ENCODE measurements at regions not wholly inside any gene's neighbourhood (a gene's known extent, or its start where the extent isn't known, plus 50 kb on each side); places are given as distances from the start of the nearest gene placed in this dataset.

DNA sequence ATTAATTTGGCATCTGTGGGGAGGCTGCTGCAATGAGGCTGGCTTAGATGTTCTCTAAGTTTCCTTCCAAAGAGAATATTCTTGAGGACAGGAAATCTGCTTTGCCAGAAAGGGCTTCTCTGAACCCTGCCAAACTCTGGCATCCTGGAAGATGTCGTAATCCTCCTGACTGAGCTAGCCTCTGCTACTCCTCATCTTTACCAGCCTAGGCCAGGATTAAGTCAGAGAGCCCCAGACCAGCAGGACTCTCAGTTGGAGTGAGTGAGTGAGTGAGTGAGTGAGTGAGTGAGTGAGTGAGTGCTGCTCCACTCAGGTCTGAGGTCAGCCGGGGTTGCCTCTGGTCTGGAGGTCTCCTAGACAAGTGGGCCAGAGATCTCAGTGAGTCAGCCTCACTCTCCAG is 104.9 kb upstream of the SOD3 start:
- TF ChIP-seq, protein P1, sequence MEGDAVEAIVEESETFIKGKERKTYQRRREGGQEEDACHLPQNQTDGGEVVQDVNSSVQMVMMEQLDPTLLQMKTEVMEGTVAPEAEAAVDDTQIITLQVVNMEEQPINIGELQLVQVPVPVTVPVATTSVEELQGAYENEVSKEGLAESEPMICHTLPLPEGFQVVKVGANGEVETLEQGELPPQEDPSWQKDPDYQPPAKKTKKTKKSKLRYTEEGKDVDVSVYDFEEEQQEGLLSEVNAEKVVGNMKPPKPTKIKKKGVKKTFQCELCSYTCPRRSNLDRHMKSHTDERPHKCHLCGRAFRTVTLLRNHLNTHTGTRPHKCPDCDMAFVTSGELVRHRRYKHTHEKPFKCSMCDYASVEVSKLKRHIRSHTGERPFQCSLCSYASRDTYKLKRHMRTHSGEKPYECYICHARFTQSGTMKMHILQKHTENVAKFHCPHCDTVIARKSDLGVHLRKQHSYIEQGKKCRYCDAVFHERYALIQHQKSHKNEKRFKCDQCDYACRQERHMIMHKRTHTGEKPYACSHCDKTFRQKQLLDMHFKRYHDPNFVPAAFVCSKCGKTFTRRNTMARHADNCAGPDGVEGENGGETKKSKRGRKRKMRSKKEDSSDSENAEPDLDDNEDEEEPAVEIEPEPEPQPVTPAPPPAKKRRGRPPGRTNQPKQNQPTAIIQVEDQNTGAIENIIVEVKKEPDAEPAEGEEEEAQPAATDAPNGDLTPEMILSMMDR (IDR thresholded peaks at IDR 0.05; ENCODE audit: low read length) = no peak
- TF ChIP-seq EZH2phosphoT487 (IDR thresholded peaks at IDR 0.05; ENCODE audit: low read length) (no peak), EZH2 (optimal IDR thresholded peaks at IDR 0.05; ENCODE audit: low read depth, low read length) (no peak)
